Activated CD4-positive, alpha-beta T cell treated with anti-CD3 and anti-CD28 coated beads for 36 hours (primary cell): ENCODE measurements at regions not wholly inside any gene's neighbourhood (a gene's known extent, or its start where the extent isn't known, plus 50 kb on each side); places are given as distances from the start of the nearest gene placed in this dataset.

Experiments used
- ATAC-seq: fragments of 200-7000 bp; cut with Tn5 transposase; one replicate; pipeline ENCODE4 v1.10.0; 2021; ENCODE audit warnings: mild to moderate bottlenecking, moderate library complexity
- CTCF ChIA-PET: fragments of 350-600 bp; sonication (Branson Sonifier 250); formaldehyde crosslinking; loops from one replicate; lab custom pipeline; 2021; ENCODE audit warnings: antibody characterized with exemption; lab: Charles Lee
- POLR2A ChIA-PET: fragments of 350-600 bp; sonication (Branson Sonifier 250); formaldehyde crosslinking; loops from one replicate; lab custom pipeline; 2021; ENCODE audit warnings: antibody characterized with exemption, inconsistent platforms; lab: Charles Lee
- DNase-seq: peaks from one replicate; pipeline ENCODE4 v3.0.0-alpha.2; 2020
- H3K27ac Mint-ChIP-seq: one replicate; pipeline ENCODE4 v1.8.0; 2021; ENCODE audit warnings: mixed read lengths
- H3K27me3 Mint-ChIP-seq: one replicate; pipeline ENCODE4 v1.8.0; 2021; ENCODE audit warnings: mixed read lengths
- H3K36me3 Mint-ChIP-seq: one replicate; pipeline ENCODE4 v1.8.0; 2021; ENCODE audit warnings: low read depth, mixed read lengths
- H3K4me1 Mint-ChIP-seq: one replicate; pipeline ENCODE4 v1.8.0; 2021; ENCODE audit warnings: mixed read lengths
- H3K4me3 Mint-ChIP-seq: one replicate; pipeline ENCODE4 v1.8.0; 2021; ENCODE audit warnings: mild to moderate bottlenecking, moderate library complexity, mixed read lengths
- H3K9me3 Mint-ChIP-seq: one replicate; pipeline ENCODE4 v1.8.0; 2021; ENCODE audit warnings: low read depth, mixed read lengths
- intact Hi-C, 2 experiments: fragments of 100-400 bp; cut with DNase I in 1 of 2; cut with micrococcal nuclease in 1 of 2; formaldehyde crosslinking; loops; one replicate each; pipeline versions ENCODE4 v1.14.2 to v1.15.1; 2022 to 2024; cut with DNase I, micrococcal nuclease

- CTCF ChIA-PET = no interaction called here
- intact Hi-C loops = no loop called here
- Mint-ChIP-seq H3K4me1 (no peaks in the 10 kb centered on the region), H3K27me3 (no peaks in the 10 kb centered on the region), H3K9me3 (no peaks in the 10 kb centered on the region), H3K27ac (no peak overlapping the region), H3K4me3 (no peak overlapping the region), H3K36me3 (no peaks in the 10 kb centered on the region)
- no peak for DNase-seq
- POLR2A ChIA-PET = no interaction called here
- no peak for ATAC-seq
Observed at GRCh38 chr16:73697336-73697735, 599.3 kb upstream of the PSMD7 start.

- intact Hi-C loops = no loop called here
- H3K9me3 Mint-ChIP-seq = no peaks in the 10 kb centered on the region
- no peaks in the 10 kb centered on the region for H3K36me3 Mint-ChIP-seq
- DNase-seq (no peak), ATAC-seq (no peak)
- no peak overlapping the region for H3K27ac Mint-ChIP-seq
- ChIA-PET CTCF (no interaction called here), POLR2A (no interaction called here)
- H3K27me3 Mint-ChIP-seq = no peaks in the 10 kb centered on the region
- H3K4me3 Mint-ChIP-seq = no peak overlapping the region
- H3K4me1 Mint-ChIP-seq = no peaks in the 10 kb centered on the region
Observed at GRCh38 chr16:73692861-73693260, 603.8 kb upstream of the PSMD7 start.

GRCh38 chr16:73683804-73684203 is 612.8 kb upstream of the PSMD7 start:
- intact Hi-C loops = no loop called here
- Mint-ChIP-seq H3K27ac (no peak overlapping the region), H3K27me3 (no peaks in the 10 kb centered on the region), H3K4me3 (no peak overlapping the region), H3K4me1 (no peaks in the 10 kb centered on the region), H3K36me3 (no peaks in the 10 kb centered on the region), H3K9me3 (peaks cover 2% of the 10 kb centered on the region)
- DNase-seq (no peak), ATAC-seq (no peak)
- POLR2A ChIA-PET = no interaction called here
- CTCF ChIA-PET = no interaction called here

GRCh38 chr16:73672135-73672534 is 624.2 kb upstream of the ZFHX3 start:
- ATAC-seq (no peak), DNase-seq (no peak)
- no peaks in the 10 kb centered on the region for H3K4me1 Mint-ChIP-seq
- H3K36me3 Mint-ChIP-seq = no peaks in the 10 kb centered on the region
- H3K27ac Mint-ChIP-seq = no peak overlapping the region
- no peaks in the 10 kb centered on the region for H3K9me3 Mint-ChIP-seq
- ChIA-PET POLR2A (no interaction called here), CTCF (no interaction called here)
- no peaks in the 10 kb centered on the region for H3K27me3 Mint-ChIP-seq
- intact Hi-C loops = no loop called here
- H3K4me3 Mint-ChIP-seq = no peak overlapping the region

- no peak for DNase-seq
- CTCF ChIA-PET = no interaction called here
- ATAC-seq = no peak
- Mint-ChIP-seq H3K27me3 (no peaks in the 10 kb centered on the region), H3K9me3 (no peaks in the 10 kb centered on the region), H3K4me1 (no peaks in the 10 kb centered on the region), H3K27ac (no peak overlapping the region), H3K36me3 (no peaks in the 10 kb centered on the region), H3K4me3 (no peak overlapping the region)
- POLR2A ChIA-PET = interaction anchor here (0.6 kb wide), 1 partner anchor 9 kb away, joined by 9 read pairs; no protein-coding TSS in a partner anchor
- intact Hi-C loops = no loop called here
Observed at GRCh38 chr16:73670836-73671820, 623.2 kb upstream of the ZFHX3 start.

- no peak overlapping the region for H3K4me3 Mint-ChIP-seq
- ATAC-seq = no peak
- ChIA-PET CTCF (interaction anchor here (0.6 kb wide), 1 partner anchor 1394 kb away, joined by 4 read pairs; no protein-coding TSS in a partner anchor), POLR2A (no interaction called here)
- intact Hi-C loops = no loop called here
- H3K9me3 Mint-ChIP-seq = no peaks in the 10 kb centered on the region
- no peaks in the 10 kb centered on the region for H3K27me3 Mint-ChIP-seq
- no peaks in the 10 kb centered on the region for H3K4me1 Mint-ChIP-seq
- no peak for DNase-seq
- no peak overlapping the region for H3K27ac Mint-ChIP-seq
- H3K36me3 Mint-ChIP-seq = no peaks in the 10 kb centered on the region
Observed at GRCh38 chr16:73669535-73670274, 621.8 kb upstream of the ZFHX3 start.

GRCh38 chr16:73663720-73664119 is 615.8 kb upstream of the ZFHX3 start:
- peaks cover 2% of the 10 kb centered on the region for H3K9me3 Mint-ChIP-seq
- no peak overlapping the region for H3K27ac Mint-ChIP-seq
- intact Hi-C loops = no loop called here
- no peaks in the 10 kb centered on the region for H3K36me3 Mint-ChIP-seq
- DNase-seq (no peak), ATAC-seq (no peak)
- no peak overlapping the region for H3K4me3 Mint-ChIP-seq
- CTCF ChIA-PET = no interaction called here
- POLR2A ChIA-PET = no interaction called here
- peaks cover 2% of the 10 kb centered on the region for H3K27me3 Mint-ChIP-seq
- no peaks in the 10 kb centered on the region for H3K4me1 Mint-ChIP-seq

- H3K4me3 Mint-ChIP-seq = no peak overlapping the region
- DNase-seq = no peak
- ChIA-PET CTCF (no interaction called here), POLR2A (no interaction called here)
- no peaks in the 10 kb centered on the region for H3K4me1 Mint-ChIP-seq
- no peak for ATAC-seq
- H3K27ac Mint-ChIP-seq = no peak overlapping the region
- intact Hi-C loops = no loop called here
- H3K9me3 Mint-ChIP-seq = peaks cover 17% of the 10 kb centered on the region
- H3K36me3 Mint-ChIP-seq = no peaks in the 10 kb centered on the region
- peaks cover 2% of the 10 kb centered on the region for H3K27me3 Mint-ChIP-seq
Observed at GRCh38 chr16:73636196-73636595, 588.3 kb upstream of the ZFHX3 start.

- no peak overlapping the region for H3K4me3 Mint-ChIP-seq
- ChIA-PET CTCF (interaction anchor here (0.7 kb wide), 2 partner anchors 12 to 1433 kb away, joined by 3 to 4 read pairs; no protein-coding TSS in a partner anchor), POLR2A (no interaction called here)
- DNase-seq (no peak), ATAC-seq (no peak)
- H3K9me3 Mint-ChIP-seq = peaks cover 2% of the 10 kb centered on the region
- peaks cover 2% of the 10 kb centered on the region for H3K27me3 Mint-ChIP-seq
- intact Hi-C loops = no loop called here
- H3K36me3 Mint-ChIP-seq = no peaks in the 10 kb centered on the region
- H3K4me1 Mint-ChIP-seq = no peaks in the 10 kb centered on the region
- H3K27ac Mint-ChIP-seq = no peak overlapping the region
Observed at GRCh38 chr16:73629011-73629410, 581.1 kb upstream of the ZFHX3 start.

- intact Hi-C loops = no loop called here
- POLR2A ChIA-PET = no interaction called here
- no peak overlapping the region for H3K27ac Mint-ChIP-seq
Observed at GRCh38 chr16:73617738-73618137, 569.8 kb upstream of the ZFHX3 start.

GRCh38 chr16:73616770-73617169 is 568.8 kb upstream of the ZFHX3 start:
- Mint-ChIP-seq H3K36me3 (no peaks in the 10 kb centered on the region), H3K27ac (no peak overlapping the region), H3K4me1 (no peaks in the 10 kb centered on the region), H3K9me3 (no peaks in the 10 kb centered on the region), H3K4me3 (no peak overlapping the region), H3K27me3 (peaks cover 5% of the 10 kb centered on the region)
- POLR2A ChIA-PET = no interaction called here
- DNase-seq = no peak
- intact Hi-C loops = no loop called here
- no peak for ATAC-seq
- CTCF ChIA-PET = interaction anchor here (0.6 to 0.7 kb wide), 2 partner anchors 13 to 108 kb away, joined by 3 to 4 read pairs; no protein-coding TSS in a partner anchor

More at GRCh38 chr16:73617738-73618137, 569.8 kb upstream of the ZFHX3 start:
- ATAC-seq = no peak
- no peak for DNase-seq
- H3K4me1 Mint-ChIP-seq = no peaks in the 10 kb centered on the region
- CTCF ChIA-PET = interaction anchor here (0.7 kb wide), 1 partner anchor 107 kb away, joined by 4 read pairs; no protein-coding TSS in a partner anchor
- no peaks in the 10 kb centered on the region for H3K9me3 Mint-ChIP-seq
- H3K36me3 Mint-ChIP-seq = no peaks in the 10 kb centered on the region
- H3K27me3 Mint-ChIP-seq = peaks cover 5% of the 10 kb centered on the region
- no peak overlapping the region for H3K4me3 Mint-ChIP-seq
